PC-3 (cell line): ENCODE measurements at regions not wholly inside any gene's neighbourhood (a gene's known extent, or its start where the extent isn't known, plus 50 kb on each side); places are given as distances from the start of the nearest gene placed in this dataset.

ENCODE experiments used
- ATAC-seq: fragments of 200-7000 bp; cut with Tn5 transposase; 2 replicates; pipeline ENCODE4 v1.9.1; 2020; ENCODE audit warnings: mild to moderate bottlenecking, moderate library complexity
- BruUV-seq: library from RNA; stranded (reverse); fragments of 400-500 nt; replicated peaks from 2 replicates; lab custom pipeline; 2021; lab: Mats Ljungman, UMichigan
- CTCF ChIA-PET: fragments of 300-600 bp; sonication (Branson Sonifier 250); formaldehyde crosslinking; loops from one replicate; lab custom pipeline; 2022; ENCODE audit warnings: antibody characterized with exemption; lab: Charles Lee
- POLR2A ChIA-PET: fragments of 300-600 bp; sonication (Branson Sonifier 250); formaldehyde crosslinking; loops from one replicate; lab custom pipeline; 2022; ENCODE audit warnings: antibody characterized with exemption; ENCODE audit not compliant: unreplicated experiment; lab: Charles Lee
- DNase-seq: peaks from one replicate; pipeline ENCODE4 v3.0.0-alpha.2; 2015
- H2AFZ ChIP-seq: fragments of 300-600 bp; sonication (generic); 2 replicates; pipeline ENCODE4 v1.6.0; 2016; ENCODE audit warnings: antibody characterized with exemption, low read length
- H3F3A ChIP-seq: fragments of 300-600 bp; sonication (generic); one replicate; pipeline ENCODE4 v1.6.0; 2017; ENCODE audit warnings: antibody characterized with exemption, low read length, control low read depth, mild to moderate bottlenecking; ENCODE audit not compliant: unreplicated experiment
- H3K27ac ChIP-seq: fragments of 300-600 bp; sonication (generic); 2 replicates; pipeline ENCODE4 v1.5.1; 2016; ENCODE audit warnings: mild to moderate bottlenecking, low read length
- H3K27me3 ChIP-seq: fragments of 300-600 bp; sonication (generic); 2 replicates; pipeline ENCODE4 v1.6.1; 2016; ENCODE audit warnings: low read length, mixed read lengths
- H3K36me3 ChIP-seq: fragments of 300-600 bp; sonication (generic); 2 replicates; pipeline ENCODE4 v1.6.1; 2016; ENCODE audit warnings: low read depth, mixed run types, low read length, mixed read lengths
- H3K4me1 ChIP-seq: fragments of 300-600 bp; sonication (generic); 2 replicates; pipeline ENCODE4 v1.5.1; 2016; ENCODE audit warnings: low read length; ENCODE audit not compliant: insufficient read depth
- H3K4me2 ChIP-seq: fragments of 300-600 bp; sonication (generic); 2 replicates; pipeline ENCODE4 v1.6.0; 2016; ENCODE audit warnings: low read length
- H3K4me3 ChIP-seq: fragments of 300-600 bp; sonication (generic); 2 replicates; pipeline ENCODE4 v1.5.1; 2016; ENCODE audit warnings: mild to moderate bottlenecking, low read length, mixed read lengths
- H3K79me2 ChIP-seq: fragments of 300-600 bp; sonication (generic); 2 replicates; pipeline ENCODE4 v1.6.1; 2017; ENCODE audit warnings: low read length, mixed read lengths
- H3K9ac ChIP-seq: fragments of 300-600 bp; sonication (generic); 2 replicates; pipeline ENCODE4 v1.6.0; 2016; ENCODE audit warnings: mild to moderate bottlenecking, low read length
- H3K9me2 ChIP-seq: fragments of 300-600 bp; sonication (generic); replicated peaks from 2 replicates; pipeline ENCODE4 v1.6.1; 2016; ENCODE audit warnings: mixed run types, low read length, mixed read lengths
- H3K9me3 ChIP-seq: fragments of 300-600 bp; sonication (generic); 2 replicates; pipeline ENCODE4 v1.6.1; 2016; ENCODE audit warnings: low read length, mixed read lengths
- H4K20me1 ChIP-seq: fragments of 300-600 bp; sonication (generic); 2 replicates; pipeline ENCODE4 v1.6.1; 2016; ENCODE audit warnings: low read length, mixed read lengths
- CTCF ChIP-seq: fragments of 300-600 bp; sonication (generic); conservative IDR thresholded peaks from 2 replicates; pipeline ENCODE4 v1.5.1; 2017; ENCODE audit warnings: antibody characterized with exemption, low read depth, mild to moderate bottlenecking, low read length
- EZH2 ChIP-seq: fragments of 300-600 bp; sonication (generic); IDR thresholded peaks from one replicate; pipeline ENCODE4 v1.6.1; 2017; ENCODE audit warnings: antibody characterized with exemption, mild to moderate bottlenecking, low read length; ENCODE audit not compliant: unreplicated experiment
- EZH2phosphoT487 ChIP-seq: fragments of 300-600 bp; sonication (generic); IDR thresholded peaks from 2 replicates; pipeline ENCODE4 v1.6.1; 2018; ENCODE audit warnings: mild to moderate bottlenecking, antibody characterized with exemption, low read length, borderline replicate concordance
- intact Hi-C: fragments of 100-400 bp; cut with micrococcal nuclease; formaldehyde crosslinking; loops from 2 replicates; pipeline ENCODE4 v1.9.0; 2023

DNA sequence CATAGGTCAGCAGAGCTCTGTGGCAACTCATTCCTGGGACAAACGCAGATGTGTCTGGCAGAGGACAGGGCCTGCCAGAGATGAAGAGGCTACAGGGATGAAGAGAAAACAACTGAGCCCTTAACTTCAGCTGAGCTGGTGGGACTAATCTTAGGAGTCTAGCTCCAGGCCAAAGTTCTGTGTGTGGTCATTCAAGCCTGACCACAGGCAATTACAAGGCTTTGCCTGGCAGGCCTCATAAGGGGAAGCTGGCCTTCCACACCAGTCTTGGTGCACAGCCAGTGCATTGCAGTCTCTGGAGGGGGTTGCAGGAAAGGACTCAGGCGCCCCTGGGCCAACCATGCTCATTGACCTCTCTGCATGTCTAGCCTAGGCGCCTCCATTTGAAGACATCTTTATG lies 127.6 kb upstream of the DAAM1 start:
- CTCF ChIA-PET = interaction anchor here (0.5 kb wide), 1 partner anchor 1715 kb away, joined by 4 read pairs; no protein-coding TSS in a partner anchor
- Histone ChIP-seq H3K4me1 (no peaks in the 10 kb centered on the region), H4K20me1 (no peaks in the 10 kb centered on the region), H3K9me2 (no peaks in the 10 kb centered on the region), H2AFZ (no peak overlapping the region), H3K4me2 (no peak overlapping the region), H3K27ac (no peak overlapping the region), H3K36me3 (no peaks in the 10 kb centered on the region), H3K27me3 (peaks cover 15% of the 10 kb centered on the region), H3F3A (no peaks in the 10 kb centered on the region), H3K4me3 (no peak overlapping the region), H3K9me3 (peaks cover 8% of the 10 kb centered on the region), H3K9ac (no peak overlapping the region), H3K79me2 (no peaks in the 10 kb centered on the region)
- BruUV-seq = no TSS peak
- DNase-seq (no peak), ATAC-seq (no peak)
- intact Hi-C loops = no loop called here
- POLR2A ChIA-PET = no interaction called here
- TF ChIP-seq EZH2phosphoT487 (no peak), CTCF (no peak), EZH2 (no peak)

- no peak overlapping the region for H3K4me2 ChIP-seq
- intact Hi-C loops = no loop called here
- no peaks in the 10 kb centered on the region for H3K36me3 ChIP-seq
- TF ChIP-seq CTCF (no peak), EZH2 (no peak), EZH2phosphoT487 (no peak)
- DNase-seq (no peak), ATAC-seq (no peak)
- ChIA-PET POLR2A (no interaction called here), CTCF (interaction anchor here (0.5 kb wide), 1 partner anchor 1716 kb away, joined by 4 read pairs; no protein-coding TSS in a partner anchor)
- no peaks in the 10 kb centered on the region for H3K4me1 ChIP-seq
- no peak overlapping the region for H3K4me3 ChIP-seq
- H3F3A ChIP-seq = no peaks in the 10 kb centered on the region
- H4K20me1 ChIP-seq = no peaks in the 10 kb centered on the region
- no peak overlapping the region for H3K27ac ChIP-seq
- no peak overlapping the region for H2AFZ ChIP-seq
- H3K79me2 ChIP-seq = no peaks in the 10 kb centered on the region
- H3K9me3 ChIP-seq = peaks cover 8% of the 10 kb centered on the region
- peaks cover 19% of the 10 kb centered on the region for H3K27me3 ChIP-seq
- H3K9ac ChIP-seq = no peak overlapping the region
- H3K9me2 ChIP-seq = no peaks in the 10 kb centered on the region
- no TSS peak for BruUV-seq
Measured at GRCh38 chr14:59061292-59061691, 127.2 kb upstream of the DAAM1 start.

DNA sequence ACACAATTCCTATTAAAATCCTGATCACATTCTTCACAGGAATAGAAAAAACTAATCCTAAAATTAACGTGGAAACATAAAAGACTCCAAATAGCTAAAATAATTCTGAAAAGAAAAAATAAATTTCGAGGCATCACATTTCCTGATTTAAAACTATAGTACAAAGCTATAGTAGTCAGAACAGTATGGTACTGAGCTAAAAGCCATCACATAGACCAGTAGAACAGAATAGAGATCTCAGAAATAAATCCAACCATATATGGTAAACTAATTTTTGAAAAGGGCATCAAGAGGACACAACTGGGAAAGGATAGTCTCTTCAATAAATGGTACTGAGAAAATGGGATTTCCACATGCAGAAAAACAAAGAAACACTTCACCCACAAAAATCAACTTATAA lies 125.2 kb upstream of the DAAM1 start:
- CTCF ChIA-PET = no interaction called here

More for the DNA sequence above, 125.2 kb upstream of the DAAM1 start:
- Histone ChIP-seq H3F3A (no peaks in the 10 kb centered on the region), H3K4me3 (no peak overlapping the region), H3K27me3 (peaks cover 37% of the 10 kb centered on the region), H3K9ac (no peak overlapping the region), H3K79me2 (no peaks in the 10 kb centered on the region), H3K9me2 (no peaks in the 10 kb centered on the region), H3K9me3 (peaks cover 8% of the 10 kb centered on the region), H4K20me1 (no peaks in the 10 kb centered on the region), H2AFZ (no peak overlapping the region), H3K36me3 (no peaks in the 10 kb centered on the region), H3K4me2 (no peak overlapping the region), H3K27ac (no peak overlapping the region), H3K4me1 (no peaks in the 10 kb centered on the region)
- BruUV-seq = no TSS peak
- POLR2A ChIA-PET = no interaction called here
- intact Hi-C loops = no loop called here
- DNase-seq (no peak), ATAC-seq (no peak)
- no peak for TF ChIP-seq EZH2
- TF ChIP-seq CTCF = no peak
- TF ChIP-seq EZH2phosphoT487 = no peak
